DMS 273 (cell line): ENCODE measurements at regions not wholly inside any gene's neighbourhood (a gene's known extent, or its start where the extent isn't known, plus 50 kb on each side); places are given as distances from the start of the nearest gene placed in this dataset.
"Not testable (repeated sequence)": the region's sequence is repeated elsewhere in the genome, so short reads cannot be mapped to it uniquely, and the experiment has no call there.

Source experiments
- DNase-seq: peaks from one replicate; lab custom pipeline; 2025; ENCODE audit not compliant: unreplicated experiment; lab: John Stamatoyannopoulos, UW

DNA sequence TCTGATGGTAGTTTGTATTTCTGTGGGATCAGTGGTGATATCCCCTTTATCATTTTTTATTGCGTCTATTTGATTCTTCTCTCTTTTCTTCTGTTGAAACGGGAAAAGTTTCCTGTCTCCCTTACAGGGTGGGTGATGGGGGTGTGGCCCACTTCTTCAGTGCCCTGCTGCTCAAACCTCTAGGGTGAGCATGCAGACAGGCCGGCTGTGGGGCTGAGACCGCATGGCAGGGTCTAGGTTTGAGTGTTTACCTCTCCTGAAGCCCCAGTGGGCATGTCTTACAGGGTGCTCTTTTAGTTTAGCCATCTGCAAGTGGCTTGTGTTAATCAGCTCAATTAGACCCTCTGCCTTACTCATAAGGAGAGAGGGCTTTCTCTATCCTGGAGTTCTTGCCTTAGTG, 450.0 kb upstream of the EPHA3 start:
- no peak for DNase-seq

DNA sequence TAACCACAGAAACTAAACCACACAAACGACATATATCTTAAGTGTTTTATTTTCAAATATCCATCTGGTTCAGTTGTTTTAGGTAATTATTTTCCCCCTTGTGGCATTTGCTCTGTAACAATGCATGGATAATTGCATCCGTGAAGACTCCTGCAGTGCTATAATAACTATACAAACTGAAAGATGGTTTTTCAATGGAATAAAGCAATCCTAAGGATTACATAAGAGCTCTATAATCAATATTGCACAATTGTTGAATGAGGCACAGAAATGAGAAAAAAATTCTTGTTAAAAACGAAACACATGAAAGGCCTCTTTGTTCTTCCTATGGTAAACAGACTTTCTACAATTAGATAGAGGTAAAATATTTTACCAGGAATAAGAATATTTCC, 446.0 kb upstream of the EPHA3 start:
- DNase-seq, result no peak

DNA sequence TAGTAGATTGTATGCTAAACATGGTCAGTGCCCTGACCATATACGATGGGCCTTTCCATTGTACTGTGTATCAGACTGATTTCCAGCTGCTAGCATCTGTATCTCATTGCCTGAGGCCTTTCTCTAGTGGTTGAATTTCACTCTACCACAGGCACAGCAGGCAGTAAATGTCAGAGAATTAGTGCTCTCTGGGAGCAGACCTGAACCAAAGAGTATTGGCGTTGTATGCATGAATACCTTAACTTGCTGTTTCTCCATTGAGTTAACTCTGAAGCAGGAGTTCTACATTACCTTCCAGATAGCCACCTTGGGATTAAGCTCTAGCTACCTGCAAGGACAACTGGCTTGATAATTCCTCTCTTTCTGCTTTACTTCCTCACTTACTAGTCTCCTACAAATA, 439.2 kb upstream of the EPHA3 start:
- no peak for DNase-seq

GRCh38 chr3:88671573-88671972, 435.8 kb upstream of the EPHA3 start:
- no peak for DNase-seq

DNA sequence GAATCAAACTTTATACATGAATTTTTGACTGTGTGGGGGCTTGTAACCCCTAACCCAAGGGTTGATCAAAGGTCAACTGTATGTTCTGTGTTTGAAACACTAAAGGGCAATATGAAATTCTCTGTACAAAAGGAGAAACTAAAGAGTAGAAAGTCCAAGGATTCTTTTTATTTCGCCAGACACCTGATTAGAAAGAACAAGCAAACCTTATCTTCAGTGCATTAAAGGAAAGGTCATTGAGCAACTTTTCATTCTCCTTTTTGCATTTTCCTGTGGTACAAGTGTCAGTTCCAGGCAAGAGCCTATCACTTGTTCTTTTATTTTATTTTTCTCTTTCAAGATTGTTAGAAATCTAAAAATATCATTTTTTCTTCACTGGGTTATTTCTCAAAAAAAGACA, 430.1 kb upstream of the EPHA3 start:
- no peak for DNase-seq

DNA sequence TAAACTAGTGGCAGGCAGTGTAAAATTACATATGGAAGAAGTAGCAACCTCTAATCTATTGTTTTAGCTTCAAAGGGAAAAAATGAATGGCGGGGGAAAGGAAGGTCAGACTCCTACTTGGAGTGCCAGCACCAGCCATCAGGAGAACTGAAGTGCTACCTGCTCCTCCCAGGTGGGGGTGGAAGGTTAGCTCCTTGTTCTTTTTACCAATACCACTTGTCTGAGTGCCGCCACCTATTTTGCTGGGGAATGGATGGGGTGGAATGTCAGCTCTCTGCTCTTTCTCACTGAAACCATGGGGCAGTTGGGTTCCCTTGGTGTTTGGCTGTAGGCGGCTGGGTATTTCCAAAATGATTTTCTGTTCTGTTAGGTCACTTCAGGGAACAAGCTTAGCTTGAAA, 428.7 kb upstream of the EPHA3 start:
- DNase-seq, result no peak

GRCh38 chr3:88690287-88690686, 417.1 kb upstream of the EPHA3 start:
- no peak for DNase-seq

DNA sequence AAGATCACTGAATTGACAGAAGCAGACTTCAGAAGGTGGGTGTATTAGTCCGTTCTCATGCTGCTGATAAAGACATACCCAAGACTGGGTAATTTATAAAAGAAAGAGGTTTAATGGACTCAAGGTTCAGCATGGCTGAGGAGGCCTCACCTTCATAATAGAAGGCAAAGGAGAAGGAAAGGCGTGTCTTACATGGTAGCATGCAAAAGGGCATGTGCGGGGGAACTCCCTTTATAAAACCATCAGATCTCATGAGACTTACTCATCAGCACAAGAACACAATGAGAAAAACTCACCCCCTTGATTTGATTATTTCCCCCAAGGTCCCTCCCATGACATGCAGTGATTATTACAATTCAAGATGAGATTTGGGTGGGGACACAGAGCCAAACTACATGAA, 416.3 kb upstream of the EPHA3 start:
- DNase-seq, result no peak

GRCh38 chr3:88703501-88704059, 403.8 kb upstream of the EPHA3 start:
- no peak for DNase-seq

- no peak for DNase-seq
Measured at GRCh38 chr3:88704338-88704737, 403.1 kb upstream of the EPHA3 start.

GRCh38 chr3:88707837-88708236, 399.6 kb upstream of the EPHA3 start:
- DNase-seq, result peak; percentile 1

DNA sequence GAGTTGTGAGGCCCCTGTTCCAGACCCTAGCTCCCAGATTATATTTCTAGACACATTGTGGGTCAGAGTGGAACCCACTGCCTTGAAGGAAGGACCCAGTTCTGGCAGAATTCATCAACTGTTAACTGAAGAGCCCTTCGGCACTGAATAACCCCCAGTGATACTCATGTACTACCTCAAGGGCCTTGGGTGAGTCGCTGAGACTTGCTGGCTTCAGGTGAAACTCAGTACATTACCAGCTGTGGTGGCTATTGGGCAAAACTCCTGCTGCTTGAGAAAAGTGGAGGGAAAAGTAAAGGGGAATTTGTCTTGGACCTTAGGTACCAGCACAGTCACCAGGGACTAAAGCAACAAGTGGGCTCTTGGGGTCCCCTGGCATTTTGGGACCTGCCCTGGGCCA, 394.9 kb upstream of the EPHA3 start:
- DNase-seq, result no peak

GRCh38 chr3:88713233-88713691, 394.2 kb upstream of the EPHA3 start:
- DNase-seq, result no peak

DNA sequence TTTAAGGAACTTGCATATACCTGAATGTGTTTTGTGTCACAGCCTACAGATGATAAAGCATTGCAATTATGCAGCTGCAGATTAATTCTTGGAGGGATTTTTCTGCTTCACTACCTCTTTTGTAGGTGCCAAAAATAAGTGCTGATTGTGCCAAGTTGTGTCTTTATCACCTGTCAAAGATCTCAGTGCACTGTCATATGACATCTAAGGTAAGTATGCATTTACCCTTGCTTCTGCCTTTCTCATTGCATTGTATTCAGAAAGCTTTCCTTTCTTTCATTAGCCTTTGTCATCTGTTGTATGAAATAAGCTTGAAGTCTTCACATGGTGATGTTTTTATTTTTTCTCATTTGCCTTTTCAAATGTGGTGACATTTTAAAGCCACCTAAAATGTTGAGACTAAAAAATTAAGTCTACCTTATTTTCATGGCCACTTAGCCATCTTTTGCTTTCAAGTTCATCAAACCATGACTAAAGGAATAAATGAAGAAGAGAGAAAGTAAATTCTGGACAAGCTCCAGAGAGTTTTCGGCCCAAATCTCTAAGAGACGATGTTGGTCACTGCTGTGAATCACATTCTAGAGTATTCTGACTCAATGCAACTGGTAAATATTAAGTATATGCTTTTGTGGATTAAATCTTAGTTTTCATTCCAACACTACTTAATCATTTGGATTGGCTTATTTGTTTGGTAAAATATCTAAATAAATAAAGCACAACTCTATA, 381.8 kb upstream of the EPHA3 start:
- peak; percentile 1 for DNase-seq

- no peak for DNase-seq
Measured at GRCh38 chr3:88732186-88732585, 375.2 kb upstream of the EPHA3 start.

GRCh38 chr3:88742106-88742505, 365.3 kb upstream of the EPHA3 start:
- no peak for DNase-seq

- no peak for DNase-seq
Measured at GRCh38 chr3:88742674-88743507, 364.5 kb upstream of the EPHA3 start.

DNA sequence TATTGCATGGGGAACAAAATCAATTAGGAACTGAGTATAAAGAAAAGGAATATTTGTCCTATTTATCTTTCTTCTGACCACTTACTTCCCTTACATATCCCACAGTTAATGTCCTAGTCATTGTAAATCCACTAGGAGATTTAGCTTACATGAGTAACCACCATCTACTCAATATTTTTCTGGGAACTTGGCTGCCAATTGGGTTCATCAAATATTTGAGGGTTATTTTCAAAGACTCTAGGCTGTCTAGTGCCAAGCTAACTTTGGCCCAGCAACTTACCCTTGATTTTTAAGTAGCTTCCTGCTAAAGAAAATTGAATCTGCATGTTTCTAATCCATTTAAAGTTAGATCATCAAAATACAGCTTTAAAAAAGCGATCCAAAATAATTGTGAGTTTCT, 362.5 kb upstream of the EPHA3 start:
- no peak for DNase-seq

- DNase-seq, result not testable (repeated sequence)
Measured at GRCh38 chr3:88747145-88747544, 360.3 kb upstream of the EPHA3 start.

DNA sequence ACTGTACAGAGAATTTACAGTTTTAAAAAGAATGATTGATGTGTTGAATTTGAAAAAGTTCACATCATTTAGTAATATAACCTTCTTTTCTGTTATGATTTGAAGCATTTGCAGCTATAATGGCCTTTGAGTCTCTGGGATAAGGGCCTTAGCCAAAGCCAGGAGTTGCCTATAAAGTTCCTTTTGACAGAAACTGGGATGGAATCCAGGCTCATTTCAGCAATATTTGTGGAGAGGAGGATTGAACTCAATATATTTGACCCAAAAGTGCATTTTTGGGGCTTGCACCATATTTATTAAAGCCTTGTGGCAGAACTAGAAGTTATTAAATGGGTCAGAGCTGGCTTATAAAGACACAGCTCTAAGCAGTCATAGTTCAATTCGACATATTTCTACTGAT, 348.7 kb upstream of the EPHA3 start:
- DNase-seq, result no peak

GRCh38 chr3:88767746-88768145, 339.7 kb upstream of the EPHA3 start:
- no peak for DNase-seq

DNA sequence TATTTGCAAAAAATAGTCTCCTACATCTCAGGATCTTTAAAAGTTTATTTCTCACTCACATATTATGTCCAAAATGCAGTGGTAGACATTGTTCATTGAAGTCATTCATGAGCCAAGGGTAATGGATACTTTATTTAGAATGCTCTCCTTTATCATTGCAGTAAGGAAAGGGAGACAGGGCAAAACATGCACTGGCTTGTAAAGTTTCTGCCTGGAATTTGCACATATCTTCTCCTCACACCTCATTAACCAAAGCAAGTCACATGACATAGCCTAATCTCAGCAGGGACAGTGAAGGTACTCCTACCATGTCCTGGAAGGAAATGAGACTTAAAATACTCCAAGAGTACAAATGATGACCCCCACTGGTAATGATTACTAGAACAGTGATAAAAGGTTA, 333.7 kb upstream of the EPHA3 start:
- DNase-seq, result no peak
